ENCODE measurements at regions not wholly inside any gene's neighbourhood (a gene's known extent, or its start where the extent isn't known, plus 50 kb on each side); places are given as distances from the start of the nearest gene placed in this dataset.

- TF ChIP-seq POLR2AphosphoS5 (IDR thresholded peaks at IDR 0.05; ENCODE audit: insufficient read depth, low read depth, low read length) (no peak), MYC (IDR thresholded peaks at IDR 0.05; ENCODE audit: low read depth, low read length) (no peak), POLR2A (IDR thresholded peaks at IDR 0.05; ENCODE audit: low read depth, low read length) (no peak), CTCF (IDR thresholded peaks at IDR 0.05; ENCODE audit: extremely low read depth in 1 of 2, insufficient read depth in 1 of 2, low read depth in 1 of 2, low read length in 2 of 2) (no peak), GATA2 (IDR thresholded peaks at IDR 0.05; ENCODE audit: insufficient read depth, insufficient read length, low read depth, low read length) (no peak), JUN (IDR thresholded peaks at IDR 0.05; ENCODE audit: borderline replicate concordance, insufficient read depth, insufficient read length, low read depth) (no peak), MAX (IDR thresholded peaks at IDR 0.05; ENCODE audit: insufficient read depth, insufficient read length) (no peak), EZH2 (IDR thresholded peaks at IDR 0.05; ENCODE audit: borderline replicate concordance, low read depth, low read length, severe bottlenecking) (no peak), FOS (IDR thresholded peaks at IDR 0.05; ENCODE audit: borderline replicate concordance, insufficient read depth, low read length) (no peak)
- POLR2A ChIA-PET: no interaction called here
- Histone ChIP-seq H4K20me1 (replicated peaks; ENCODE audit: control insufficient read depth, extremely low read depth, insufficient read depth, low read length) (no peaks in the 10 kb centered on the region), H3K4me2 (ENCODE audit: insufficient read depth, low read length) (no peak overlapping the region), H3K79me2 (ENCODE audit: control insufficient read depth, insufficient read depth, low read length) (no peaks in the 10 kb centered on the region), H3K4me1 (ENCODE audit: control insufficient read depth, extremely low read depth, insufficient read depth, low read length) (no peaks in the 10 kb centered on the region), H3K27me3 (ENCODE audit: control insufficient read depth in 2 of 2, insufficient read depth in 2 of 2, low read length in 2 of 2) (no peaks in the 10 kb centered on the region), H3K9ac (replicated peaks; ENCODE audit: extremely low read depth, insufficient read depth, low read length) (no peak overlapping the region), H3K4me3 (replicated peaks in 1 of 3; ENCODE audit: insufficient read depth in 1 of 3, low read depth in 1 of 3, low read length in 3 of 3) (no peak overlapping the region), H2AFZ (ENCODE audit: low read depth, low read length) (no peak overlapping the region), H3K9me1 (replicated peaks; ENCODE audit: control insufficient read depth, extremely low read depth, insufficient read depth, low read length) (no peaks in the 10 kb centered on the region), H3K27ac (ENCODE audit: insufficient read depth, low read depth, low read length) (no peak overlapping the region), H3K36me3 (ENCODE audit: control insufficient read depth in 2 of 2, extremely low read depth in 1 of 2, insufficient read depth in 2 of 2, low read length in 2 of 2) (no peaks in the 10 kb centered on the region), H3K9me3 (replicated peaks; ENCODE audit: control insufficient read depth, insufficient read depth, low read length) (peaks cover 6% of the 10 kb centered on the region)
- DNase-seq (ENCODE audit: low read depth, low spot score) (no peak), FAIRE-seq (no peak)
- dilution Hi-C loops (cut with MboI; ENCODE audit: extremely low pct_ligation_motif_present, low sequenced_read_pairs): no loop called here
- CTCF ChIA-PET: no interaction called here
- BruUV-seq (replicated peaks): no TSS peak
- intact Hi-C loops (cut with micrococcal nuclease): no loop called here
Measured at GRCh38 chr3:89964347-89964746, 856.9 kb downstream of the EPHA3 start.

Measured in endothelial cell of umbilical vein (primary cell).